BLaER1 treated with 17β-estradiol and CSF1 and Interleukin-3, amounts not matched to agents 10 nM and 100 nM (cell line): ENCODE measurements at regions not wholly inside any gene's neighbourhood (a gene's known extent, or its start where the extent isn't known, plus 50 kb on each side); places are given as distances from the start of the nearest gene placed in this dataset.
"Not testable (repeated sequence)": the region's sequence is repeated elsewhere in the genome, so short reads cannot be mapped to it uniquely, and the experiment has no call there.

Source experiments
- H3K27ac ChIP-seq, 11 experiments: shearing (Covaris generic); formaldehyde crosslinking; 2 replicates each; pipeline ENCODE4 v1.8.1; 2022
- H3K27me3 ChIP-seq, 11 experiments: shearing (Covaris generic); formaldehyde crosslinking; 2 replicates each; pipeline ENCODE4 v1.8.1; 2022
- H3K36me3 ChIP-seq, 11 experiments: shearing (Covaris generic); formaldehyde crosslinking; 2 replicates each; pipeline ENCODE4 v1.8.1; 2022
- H3K4me1 ChIP-seq, 10 experiments: shearing (Covaris generic); formaldehyde crosslinking; 2 replicates each; pipeline ENCODE4 v1.8.1; 2022
- H3K4me2 ChIP-seq, 11 experiments: shearing (Covaris generic); formaldehyde crosslinking; 2 replicates each; pipeline ENCODE4 v1.8.1; 2022
- H3K4me3 ChIP-seq, 10 experiments: shearing (Covaris generic); formaldehyde crosslinking; 2 replicates each; pipeline ENCODE4 v1.8.1; 2022
- H3K9ac ChIP-seq, 11 experiments: shearing (Covaris generic); formaldehyde crosslinking; 2 replicates each; pipeline ENCODE4 v1.8.1; 2022
- H3K9me3 ChIP-seq, 11 experiments: shearing (Covaris generic); formaldehyde crosslinking; replicated peaks in 1 of 11; 2 replicates each; pipeline ENCODE4 v1.8.1; 2022
- H4K20me1 ChIP-seq, 11 experiments: shearing (Covaris generic); formaldehyde crosslinking; 2 replicates each; pipeline ENCODE4 v1.8.1; 2022
- Cebpa-rat ChIP-seq, 11 experiments: shearing (Covaris generic); IDR thresholded peaks; 2 replicates each; pipeline ENCODE4 v1.8.1; 2022

DNA sequence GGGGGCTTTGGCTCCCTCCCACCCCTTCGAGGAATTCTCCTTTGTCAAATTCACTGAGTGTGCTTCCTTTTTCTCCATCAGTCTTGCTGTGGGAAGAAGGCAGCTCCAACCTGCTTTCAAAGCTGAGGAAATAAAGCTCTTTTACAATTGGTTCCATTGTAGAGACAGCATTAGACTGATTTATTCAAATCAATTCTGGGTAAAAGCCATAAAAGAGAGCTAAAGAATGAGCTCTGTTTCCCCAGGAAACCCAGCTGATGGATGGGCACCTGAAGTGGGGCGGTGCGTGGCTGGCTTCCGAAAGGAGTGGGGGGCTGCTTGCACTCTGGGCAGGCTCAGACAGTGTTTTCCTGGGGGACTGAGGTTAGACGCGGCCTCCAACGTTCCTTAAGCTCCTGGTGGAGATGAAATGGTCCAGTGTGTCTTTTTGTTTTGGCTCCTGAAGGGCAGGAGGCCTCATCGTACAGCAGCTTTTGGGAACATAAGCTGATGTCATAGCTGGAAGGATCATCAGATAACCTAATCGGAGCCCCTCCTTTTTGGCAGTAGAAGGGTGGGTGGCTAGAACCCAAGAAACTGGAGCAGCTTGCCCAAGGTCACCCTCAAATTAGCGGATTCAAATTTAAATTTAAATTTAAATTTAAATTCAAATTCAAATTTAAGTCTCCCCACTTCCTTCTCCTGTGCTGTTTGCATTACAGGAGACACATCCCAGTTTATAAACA lies 128.5 kb upstream of the EEF2KMT start:
- H3K4me2 ChIP-seq, result no peak overlapping the region
- H3K27ac ChIP-seq, result no peak overlapping the region
- H3K9ac ChIP-seq, result no peak overlapping the region
- peaks cover 0 to 9% (median 3%) of the 10 kb centered on the region in 11 experiments; a peak in 7 of 22 replicates for H3K9me3 ChIP-seq
- no peak overlapping the region for H3K4me3 ChIP-seq
- TF ChIP-seq Cebpa-rat (IDR thresholded peaks at IDR 0.05), result no peak
- H3K36me3 ChIP-seq, result no peaks in the 10 kb centered on the region
- H3K4me1 ChIP-seq, result no peaks in the 10 kb centered on the region
- peaks cover 0 to 4% (median 0%) of the 10 kb centered on the region in 11 experiments; a peak in 2 of 22 replicates for H4K20me1 ChIP-seq
- H3K27me3 ChIP-seq, result no peaks in the 10 kb centered on the region

DNA sequence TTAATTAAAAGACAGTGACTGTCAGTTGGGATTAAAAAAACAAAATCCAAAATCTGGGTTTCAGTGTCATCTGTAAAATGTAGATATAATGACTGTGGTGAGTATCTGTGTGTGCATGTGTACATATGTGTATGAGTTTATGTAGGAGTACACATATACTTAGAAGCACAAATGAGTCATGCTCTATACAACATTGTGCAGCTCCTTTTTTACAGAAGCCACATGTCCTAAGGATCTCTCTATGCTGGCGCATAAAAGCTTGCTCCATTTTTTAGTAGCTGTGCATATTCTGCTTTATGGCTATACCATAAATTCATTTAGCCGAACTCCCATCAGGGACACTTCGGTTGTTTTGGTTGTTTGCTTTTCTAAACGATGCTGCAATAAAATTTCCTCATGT lies 125.2 kb upstream of the EEF2KMT start:
- no peaks in the 10 kb centered on the region for H3K27me3 ChIP-seq

DNA sequence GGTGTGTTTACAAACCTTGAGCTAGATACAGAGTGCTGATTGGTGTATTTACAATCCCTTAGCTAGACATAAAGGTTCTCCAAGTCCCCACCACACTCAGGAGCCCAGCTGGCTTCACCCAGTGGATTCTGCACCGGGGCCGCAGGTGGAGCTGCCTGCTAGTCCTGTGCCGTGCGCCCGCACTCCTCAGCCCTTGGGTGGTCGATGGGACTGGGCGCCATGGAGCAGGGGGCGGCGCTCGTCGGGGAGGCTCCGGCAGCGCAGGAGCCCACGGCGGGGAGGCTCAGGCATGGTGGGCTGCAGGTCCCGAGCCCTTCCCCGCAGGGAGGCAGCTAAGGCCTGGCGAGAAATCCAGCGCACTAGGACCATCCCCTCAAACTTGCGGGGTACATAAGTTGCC lies 124.2 kb upstream of the EEF2KMT start:
- H3K27me3 ChIP-seq, H3K4me3 ChIP-seq, H3K4me2 ChIP-seq, H4K20me1 ChIP-seq, H3K27ac ChIP-seq, H3K36me3 ChIP-seq, H3K4me1 ChIP-seq, H3K9ac ChIP-seq: not testable (repeated sequence)
- H3K9me3 ChIP-seq, result peaks cover 0 to 15% (median 5%) of the 10 kb centered on the region in 11 experiments; a peak in 6 of 22 replicates

More for the DNA sequence above, 125.2 kb upstream of the EEF2KMT start:
- no peak overlapping the region for H3K27ac ChIP-seq
- peaks cover 0 to 15% (median 5%) of the 10 kb centered on the region in 11 experiments; a peak in 6 of 22 replicates for H3K9me3 ChIP-seq
- TF ChIP-seq Cebpa-rat (IDR thresholded peaks at IDR 0.05), result no peak
- no peaks in the 10 kb centered on the region for H3K36me3 ChIP-seq
- H3K4me3 ChIP-seq, result no peak overlapping the region
- no peak overlapping the region for H3K9ac ChIP-seq
- H3K4me1 ChIP-seq, result no peaks in the 10 kb centered on the region
- no peaks in the 10 kb centered on the region; a peak in 1 of 22 replicates for H4K20me1 ChIP-seq
- no peak overlapping the region for H3K4me2 ChIP-seq

DNA sequence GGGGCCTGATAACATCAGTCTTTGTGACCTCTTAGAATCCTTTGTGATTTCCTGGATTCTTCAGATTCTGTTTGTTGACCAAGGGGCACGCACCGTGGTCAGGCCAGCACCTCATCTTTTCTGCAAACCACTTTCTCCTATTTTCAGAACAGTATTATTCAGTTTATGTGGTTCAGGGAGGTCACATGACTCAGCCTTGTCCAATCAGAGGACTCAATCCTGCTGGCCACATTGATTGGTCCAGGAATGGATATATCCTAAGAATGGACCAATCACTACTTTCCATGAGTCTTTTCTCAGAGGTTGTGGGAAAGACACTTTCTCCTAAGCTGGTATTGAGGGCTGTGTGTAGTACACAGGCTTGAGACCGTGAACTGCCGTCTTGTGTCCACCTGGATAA lies 123.1 kb upstream of the EEF2KMT start:
- no peaks in the 10 kb centered on the region for H3K4me1 ChIP-seq
- H4K20me1 ChIP-seq, result no peaks in the 10 kb centered on the region
- no peak for TF ChIP-seq Cebpa-rat (IDR thresholded peaks at IDR 0.05)
- no peak overlapping the region for H3K9ac ChIP-seq
- H3K4me3 ChIP-seq, result no peak overlapping the region
- H3K27ac ChIP-seq, result no peak overlapping the region
- H3K4me2 ChIP-seq, result no peak overlapping the region
- H3K9me3 ChIP-seq, result peaks cover 0 to 15% (median 5%) of the 10 kb centered on the region in 11 experiments; a peak in 6 of 22 replicates
- no peaks in the 10 kb centered on the region for H3K36me3 ChIP-seq
- no peaks in the 10 kb centered on the region for H3K27me3 ChIP-seq

DNA sequence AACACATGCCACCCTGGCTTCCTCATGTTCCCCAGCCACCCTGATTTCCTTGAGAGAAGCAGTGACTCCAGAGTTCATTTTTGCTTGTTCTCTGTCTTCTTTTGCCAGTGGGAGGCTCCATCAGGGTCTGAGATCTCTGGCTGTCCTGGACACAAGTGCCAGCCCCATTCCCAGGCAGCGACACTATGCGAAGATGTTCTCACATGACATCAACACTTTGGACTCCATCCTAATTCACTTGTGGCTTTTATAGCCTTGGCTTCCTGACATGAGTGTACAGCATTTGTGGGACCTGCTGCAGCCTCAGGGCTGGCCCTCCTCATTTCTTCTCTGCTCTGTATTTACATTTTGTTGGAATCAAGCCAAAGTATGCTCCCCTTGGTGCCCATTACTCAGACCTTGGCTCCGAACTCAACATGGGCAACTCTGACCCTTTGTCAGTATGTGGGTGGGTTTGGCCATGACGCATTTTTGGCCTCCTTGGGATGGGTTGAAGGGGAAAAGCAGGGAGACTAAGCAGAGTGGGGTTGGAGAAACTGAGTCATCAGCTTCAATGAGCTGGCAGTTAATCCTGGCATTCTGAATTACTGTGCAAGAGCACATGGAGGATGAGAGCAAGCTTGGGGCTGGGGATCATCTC lies 119.0 kb upstream of the EEF2KMT start:
- H3K4me2 ChIP-seq, result no peak overlapping the region
- no peaks in the 10 kb centered on the region for H3K36me3 ChIP-seq
- H3K4me3 ChIP-seq, result no peak overlapping the region
- no peaks in the 10 kb centered on the region for H3K27me3 ChIP-seq
- H3K4me1 ChIP-seq, result no peaks in the 10 kb centered on the region
- peaks cover 0 to 10% (median 5%) of the 10 kb centered on the region in 11 experiments; a peak in 6 of 22 replicates for H3K9me3 ChIP-seq
- no peak for TF ChIP-seq Cebpa-rat (IDR thresholded peaks at IDR 0.05)
- H3K9ac ChIP-seq, result no peak overlapping the region
- H3K27ac ChIP-seq, result no peak overlapping the region
- no peaks in the 10 kb centered on the region for H4K20me1 ChIP-seq

DNA sequence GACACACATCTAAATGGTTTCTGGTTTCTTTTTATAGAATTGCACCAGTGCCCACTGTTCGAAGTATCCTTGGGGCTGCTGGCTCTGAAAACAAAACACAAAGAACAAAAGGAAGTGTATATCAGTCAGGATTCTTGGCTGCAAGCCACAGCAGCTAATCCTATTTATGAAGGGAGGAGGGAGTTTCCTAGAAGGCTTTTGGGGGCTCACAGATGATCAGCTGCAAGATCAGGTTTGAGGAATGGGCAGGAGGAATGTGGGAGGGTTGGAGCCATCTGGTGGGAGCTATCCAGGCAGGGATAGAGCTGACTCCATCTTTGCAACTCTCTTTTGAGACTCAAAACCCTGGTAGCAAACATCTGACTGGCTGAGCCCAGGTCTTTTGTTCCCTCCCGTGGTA lies 118.3 kb upstream of the EEF2KMT start:
- Histone ChIP-seq H3K27ac (no peak overlapping the region), H3K4me3 (no peak overlapping the region), H3K36me3 (no peaks in the 10 kb centered on the region), H3K4me2 (no peak overlapping the region), H3K4me1 (no peaks in the 10 kb centered on the region), H4K20me1 (no peaks in the 10 kb centered on the region), H3K9me3 (peaks cover 0 to 4% (median 0%) of the 10 kb centered on the region in 11 experiments; a peak in 2 of 22 replicates), H3K27me3 (no peaks in the 10 kb centered on the region), H3K9ac (no peak overlapping the region)
- no peak for TF ChIP-seq Cebpa-rat (IDR thresholded peaks at IDR 0.05)

DNA sequence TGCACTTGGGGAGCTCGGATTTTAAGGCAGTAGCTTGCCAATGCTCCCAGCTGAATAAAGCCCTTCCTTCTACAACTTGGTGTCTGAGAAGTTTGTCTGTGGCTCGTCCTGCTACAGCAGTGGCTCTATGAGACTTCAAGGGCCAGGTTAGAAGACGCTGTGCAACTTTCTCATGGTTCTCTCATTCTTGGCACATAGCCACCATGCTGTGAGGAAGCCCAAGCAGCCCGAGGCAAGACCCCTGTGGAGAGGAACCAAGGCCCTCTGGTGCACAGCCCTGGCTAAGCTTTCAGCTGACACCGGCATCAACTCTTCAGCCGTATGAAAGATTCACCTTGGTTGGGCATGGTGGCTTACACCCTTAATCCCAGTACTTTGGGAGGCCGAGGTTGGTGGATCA lies 116.9 kb upstream of the EEF2KMT start:
- H3K4me3 ChIP-seq, result no peak overlapping the region
- no peaks in the 10 kb centered on the region for H3K4me1 ChIP-seq
- H3K9me3 ChIP-seq, result no peaks in the 10 kb centered on the region; a peak in 1 of 22 replicates
- no peaks in the 10 kb centered on the region for H4K20me1 ChIP-seq
- no peak overlapping the region for H3K27ac ChIP-seq
- no peaks in the 10 kb centered on the region for H3K36me3 ChIP-seq
- no peak overlapping the region for H3K9ac ChIP-seq
- no peak for TF ChIP-seq Cebpa-rat (IDR thresholded peaks at IDR 0.05)
- H3K4me2 ChIP-seq, result no peak overlapping the region
- no peaks in the 10 kb centered on the region for H3K27me3 ChIP-seq

DNA sequence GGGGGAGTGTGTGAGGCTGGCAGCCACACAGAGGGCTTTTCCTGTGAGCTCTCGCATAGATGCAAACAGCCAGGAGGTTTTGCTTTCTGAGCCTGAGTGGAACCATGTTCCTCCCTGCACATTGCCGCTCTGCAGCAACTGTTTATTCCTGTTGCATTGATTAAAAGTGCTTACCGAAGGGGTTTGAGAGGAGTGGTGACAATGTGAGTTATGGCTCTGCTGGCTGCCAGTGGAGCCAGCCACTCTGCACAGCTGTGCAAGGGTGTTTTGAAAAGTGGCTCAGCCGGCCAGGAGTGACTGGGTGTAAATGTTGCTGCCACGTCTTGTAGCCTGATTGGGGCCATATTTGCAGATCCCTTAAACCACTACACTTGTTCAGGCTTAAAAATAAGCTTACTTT lies 114.9 kb upstream of the EEF2KMT start:
- H3K27ac ChIP-seq, H3K36me3 ChIP-seq, H3K9me3 ChIP-seq, H3K4me3 ChIP-seq, H3K27me3 ChIP-seq, H3K9ac ChIP-seq, H3K4me2 ChIP-seq, H4K20me1 ChIP-seq, H3K4me1 ChIP-seq: not testable (repeated sequence)

DNA sequence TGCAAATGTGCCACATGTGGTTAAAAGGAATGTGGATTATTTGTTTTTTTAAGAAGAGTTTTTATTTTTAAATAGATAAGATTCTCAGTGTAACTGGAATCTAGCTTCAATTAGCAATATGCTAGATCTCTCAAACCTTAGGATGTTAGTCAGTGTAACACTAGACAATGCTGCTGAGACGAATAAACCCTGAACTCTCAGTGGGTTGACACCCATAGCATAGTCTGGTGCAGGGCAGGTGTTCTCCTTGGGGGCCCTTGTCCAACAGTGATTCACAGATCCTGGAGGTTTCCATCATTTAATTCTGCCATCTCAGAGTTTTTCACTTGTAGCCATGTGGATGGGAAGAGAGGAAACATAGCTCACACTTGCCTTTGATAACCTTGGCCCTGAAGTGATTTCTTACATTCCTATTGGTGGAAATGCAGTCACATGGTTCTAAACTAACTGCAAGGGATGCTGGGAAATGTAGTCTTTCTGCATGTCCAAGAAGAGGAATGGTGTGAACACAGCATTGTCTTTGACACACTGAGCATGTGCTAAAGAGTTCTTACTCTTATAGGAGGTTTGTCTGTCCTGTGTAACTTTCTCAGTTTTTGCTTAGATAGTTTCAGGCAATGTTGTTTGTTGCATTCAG lies 110.4 kb upstream of the EEF2KMT start:
- not testable (repeated sequence) for H3K27ac ChIP-seq, H3K36me3 ChIP-seq, H3K9ac ChIP-seq, H3K9me3 ChIP-seq, H3K4me2 ChIP-seq, H4K20me1 ChIP-seq, H3K4me3 ChIP-seq, H3K27me3 ChIP-seq, H3K4me1 ChIP-seq
